ENCODE measurements at regions not wholly inside any gene's neighbourhood (a gene's known extent, or its start where the extent isn't known, plus 50 kb on each side); places are given as distances from the start of the nearest gene placed in this dataset.
A peak's percentile ranks its signal among the peaks of the same experiment; 100 is the strongest.
"Not testable (repeated sequence)": the region's sequence is repeated elsewhere in the genome, so short reads cannot be mapped to it uniquely, and the experiment has no call there.

DNA sequence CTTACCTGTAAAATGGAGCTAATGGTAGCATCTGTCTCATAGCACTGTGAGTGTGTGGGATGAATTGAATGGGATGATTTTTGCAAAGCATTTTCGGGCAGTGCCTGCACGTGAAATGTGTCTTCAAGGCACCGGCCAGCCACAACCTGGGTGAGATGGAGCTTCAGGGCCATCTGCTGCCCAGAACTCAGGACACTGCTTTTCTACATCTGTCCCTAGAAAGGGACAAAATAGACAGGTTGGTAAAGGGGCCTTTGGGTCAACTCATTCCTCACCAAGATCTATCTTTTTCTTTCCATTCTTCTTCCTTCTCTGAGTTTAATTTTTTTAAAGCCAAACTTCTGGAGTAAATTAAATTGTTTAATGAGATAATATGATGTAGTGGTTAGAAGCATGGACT, 106.5 kb downstream of the UTP18 start (continued):
- TF ChIP-seq, protein P1, sequence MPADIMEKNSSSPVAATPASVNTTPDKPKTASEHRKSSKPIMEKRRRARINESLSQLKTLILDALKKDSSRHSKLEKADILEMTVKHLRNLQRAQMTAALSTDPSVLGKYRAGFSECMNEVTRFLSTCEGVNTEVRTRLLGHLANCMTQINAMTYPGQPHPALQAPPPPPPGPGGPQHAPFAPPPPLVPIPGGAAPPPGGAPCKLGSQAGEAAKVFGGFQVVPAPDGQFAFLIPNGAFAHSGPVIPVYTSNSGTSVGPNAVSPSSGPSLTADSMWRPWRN (IDR thresholded peaks at IDR 0.05; ENCODE audit: low read depth): no peak

GRCh38 chr17:51367836-51368235, 107.5 kb downstream of the UTP18 start:
- H3K4me1 ChIP-seq (replicated peaks in 1 of 2; ENCODE audit: control insufficient read depth in 2 of 2, insufficient read depth in 2 of 2, low read length in 2 of 2); H3K79me2 ChIP-seq (ENCODE audit: control insufficient read depth, insufficient read depth, low read length); H3K27me3 ChIP-seq (ENCODE audit: control insufficient read depth in 2 of 2, insufficient read depth in 2 of 2, low read length in 2 of 2); DNase-seq (ENCODE audit: extremely low read depth in 1 of 4, low spot score in 3 of 4); H3K36me3 ChIP-seq (ENCODE audit: control insufficient read depth, insufficient read depth, low read length); in situ Hi-C loops (cut with MboI); H3K4me2 ChIP-seq (ENCODE audit: insufficient read depth, low read length); FAIRE-seq; H2AFZ ChIP-seq (ENCODE audit: low read depth, low read length); H3K4me3 ChIP-seq; H3K9me3 ChIP-seq (replicated peaks; ENCODE audit: control insufficient read depth, insufficient read depth, low read depth, low read length); H3K27ac ChIP-seq (ENCODE audit: extremely low read depth, low read depth, low read length); H3K9ac ChIP-seq (ENCODE audit: insufficient read depth in 1 of 2, low read depth in 2 of 2, low read length in 2 of 2); POLR2A ChIA-PET; ATAC-seq; BruUV-seq (replicated peaks); CTCF ChIA-PET (ENCODE audit: low intra/inter-chr PET ratio); H3K9me1 ChIP-seq (ENCODE audit: control insufficient read depth, insufficient read depth, low read length); H4K20me1 ChIP-seq (replicated peaks; ENCODE audit: control insufficient read depth, insufficient read depth, low read length): not testable (repeated sequence)
- 0% methylated on average over 1 of the region's 1 CpG for WGBS (ENCODE audit: insufficient coverage, low coverage, missing lambda C conversion rate)
- TF ChIP-seq BCOR (IDR thresholded peaks at IDR 0.05): 0 out of 2 replicates have a peak, but pooled peaks have one; percentile 17
- TF ChIP-seq KDM1A (IDR thresholded peaks at IDR 0.05): 0 out of 4 replicates have a peak, but pooled peaks of 1 of the 2 experiments have one; percentile 8
- intact Hi-C loops (cut with micrococcal nuclease): loop anchor here (5.0 kb wide), 1 partner anchor 46 kb away; no protein-coding TSS in a partner anchor

- peak overlapping the region; percentile 57 for H3K4me2 ChIP-seq (ENCODE audit: insufficient read depth, low read length)
- H3K4me3 ChIP-seq: peak overlapping the region; percentile 20
- no peaks in the 10 kb centered on the region for H3K79me2 ChIP-seq (ENCODE audit: control insufficient read depth, insufficient read depth, low read length)
- ATAC-seq: peak; percentile 91
- BruUV-seq (replicated peaks): no TSS peak
- in situ Hi-C loops (cut with MboI): no loop called here
- no peak overlapping the region for H3K27ac ChIP-seq (ENCODE audit: extremely low read depth, low read depth, low read length)
- H3K9me1 ChIP-seq (ENCODE audit: control insufficient read depth, insufficient read depth, low read length): peaks cover 4% of the 10 kb centered on the region
- WGBS (ENCODE audit: insufficient coverage, low coverage, missing lambda C conversion rate): 18% methylated on average over 5 of the region's 5 CpGs
- intact Hi-C loops (cut with micrococcal nuclease): loop anchor here (1.0 to 10.0 kb wide), 4 partner anchors 61 to 733 kb away; no protein-coding TSS in a partner anchor
- H3K36me3 ChIP-seq (ENCODE audit: control insufficient read depth, insufficient read depth, low read length): no peaks in the 10 kb centered on the region
- POLR2A ChIA-PET: interaction anchor here (0.9 kb wide), 1 partner anchor 17 kb away, joined by 3 read pairs; no protein-coding TSS in a partner anchor
- peak; percentile 80 for FAIRE-seq
- H3K9ac ChIP-seq (ENCODE audit: insufficient read depth in 1 of 2, low read depth in 2 of 2, low read length in 2 of 2): no peak overlapping the region
- H3K27me3 ChIP-seq (ENCODE audit: control insufficient read depth in 2 of 2, insufficient read depth in 2 of 2, low read length in 2 of 2): peaks cover 0 to 7% of the 10 kb centered on the region in 2 experiments; a peak in 1 of 5 replicates
- no peaks in the 10 kb centered on the region; a peak in 1 of 5 replicates for H3K4me1 ChIP-seq (replicated peaks in 1 of 2; ENCODE audit: control insufficient read depth in 2 of 2, insufficient read depth in 2 of 2, low read length in 2 of 2)
- no peaks in the 10 kb centered on the region for H4K20me1 ChIP-seq (replicated peaks; ENCODE audit: control insufficient read depth, insufficient read depth, low read length)
- CTCF ChIA-PET (ENCODE audit: low intra/inter-chr PET ratio): interaction anchor here (0.5 to 2.2 kb wide), 3 partner anchors 164 to 740 kb away, joined by 3 to 11 read pairs (median 5); no protein-coding TSS in a partner anchor
- DNase-seq (ENCODE audit: extremely low read depth in 1 of 4, low spot score in 3 of 4): peak; percentile 63 to 65 (median 64)
- peak overlapping the region; percentile 95 for H2AFZ ChIP-seq (ENCODE audit: low read depth, low read length)
- peaks cover 6% of the 10 kb centered on the region; the same call in 1 of the 2 replicates for H3K9me3 ChIP-seq (replicated peaks; ENCODE audit: control insufficient read depth, insufficient read depth, low read depth, low read length)
- TF ChIP-seq SPI1 (IDR thresholded peaks at IDR 0.05; ENCODE audit: borderline replicate concordance, low read depth, low read length) (0 out of 2 replicates have a peak, but pooled peaks have one; percentile 2), CBFA2T2 (conservative IDR thresholded peaks at IDR 0.05) (no peak), POLR2H (tag; IDR thresholded peaks at IDR 0.05; ENCODE audit: low read depth) (no peak), ZNF408 (CRISPR knock-in tag; IDR thresholded peaks at IDR 0.05; ENCODE audit: low read depth) (no peak)
- TF ChIP-seq, protein P2, sequence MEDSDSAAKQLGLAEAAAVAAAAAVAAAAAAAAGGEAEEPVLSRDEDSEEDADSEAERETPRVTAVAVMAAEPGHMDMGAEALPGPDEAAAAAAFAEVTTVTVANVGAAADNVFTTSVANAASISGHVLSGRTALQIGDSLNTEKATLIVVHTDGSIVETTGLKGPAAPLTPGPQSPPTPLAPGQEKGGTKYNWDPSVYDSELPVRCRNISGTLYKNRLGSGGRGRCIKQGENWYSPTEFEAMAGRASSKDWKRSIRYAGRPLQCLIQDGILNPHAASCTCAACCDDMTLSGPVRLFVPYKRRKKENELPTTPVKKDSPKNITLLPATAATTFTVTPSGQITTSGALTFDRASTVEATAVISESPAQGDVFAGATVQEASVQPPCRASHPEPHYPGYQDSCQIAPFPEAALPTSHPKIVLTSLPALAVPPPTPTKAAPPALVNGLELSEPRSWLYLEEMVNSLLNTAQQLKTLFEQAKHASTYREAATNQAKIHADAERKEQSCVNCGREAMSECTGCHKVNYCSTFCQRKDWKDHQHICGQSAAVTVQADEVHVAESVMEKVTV (CRISPR knock-in tag; IDR thresholded peaks at IDR 0.05): peak; percentile 80
- TF ChIP-seq, protein P3, sequence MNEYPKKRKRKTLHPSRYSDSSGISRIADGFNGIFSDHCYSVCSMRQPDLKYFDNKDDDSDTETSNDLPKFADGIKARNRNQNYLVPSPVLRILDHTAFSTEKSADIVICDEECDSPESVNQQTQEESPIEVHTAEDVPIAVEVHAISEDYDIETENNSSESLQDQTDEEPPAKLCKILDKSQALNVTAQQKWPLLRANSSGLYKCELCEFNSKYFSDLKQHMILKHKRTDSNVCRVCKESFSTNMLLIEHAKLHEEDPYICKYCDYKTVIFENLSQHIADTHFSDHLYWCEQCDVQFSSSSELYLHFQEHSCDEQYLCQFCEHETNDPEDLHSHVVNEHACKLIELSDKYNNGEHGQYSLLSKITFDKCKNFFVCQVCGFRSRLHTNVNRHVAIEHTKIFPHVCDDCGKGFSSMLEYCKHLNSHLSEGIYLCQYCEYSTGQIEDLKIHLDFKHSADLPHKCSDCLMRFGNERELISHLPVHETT (CRISPR knock-in tag; conservative IDR thresholded peaks at IDR 0.05 in 1 of 2, IDR thresholded peaks at IDR 0.05 in 1 of 2): no peak
These were observed 111.4 kb downstream of the UTP18 start for GRCh38 chr17:51371732-51372151.
